SH-SY5Y (cell line): ENCODE measurements at regions not wholly inside any gene's neighbourhood (a gene's known extent, or its start where the extent isn't known, plus 50 kb on each side); places are given as distances from the start of the nearest gene placed in this dataset.

Experiments used
- GATA2 ChIP-seq: IDR thresholded peaks from 2 replicates; pipeline ENCODE4 v1.6.1; 2011; ENCODE audit warnings: mild to moderate bottlenecking, low read depth, low read length
- GATA3 ChIP-seq: IDR thresholded peaks from 2 replicates; pipeline ENCODE4 v1.6.1; 2011; ENCODE audit warnings: low read depth, mild to moderate bottlenecking, low read length, moderate library complexity

DNA sequence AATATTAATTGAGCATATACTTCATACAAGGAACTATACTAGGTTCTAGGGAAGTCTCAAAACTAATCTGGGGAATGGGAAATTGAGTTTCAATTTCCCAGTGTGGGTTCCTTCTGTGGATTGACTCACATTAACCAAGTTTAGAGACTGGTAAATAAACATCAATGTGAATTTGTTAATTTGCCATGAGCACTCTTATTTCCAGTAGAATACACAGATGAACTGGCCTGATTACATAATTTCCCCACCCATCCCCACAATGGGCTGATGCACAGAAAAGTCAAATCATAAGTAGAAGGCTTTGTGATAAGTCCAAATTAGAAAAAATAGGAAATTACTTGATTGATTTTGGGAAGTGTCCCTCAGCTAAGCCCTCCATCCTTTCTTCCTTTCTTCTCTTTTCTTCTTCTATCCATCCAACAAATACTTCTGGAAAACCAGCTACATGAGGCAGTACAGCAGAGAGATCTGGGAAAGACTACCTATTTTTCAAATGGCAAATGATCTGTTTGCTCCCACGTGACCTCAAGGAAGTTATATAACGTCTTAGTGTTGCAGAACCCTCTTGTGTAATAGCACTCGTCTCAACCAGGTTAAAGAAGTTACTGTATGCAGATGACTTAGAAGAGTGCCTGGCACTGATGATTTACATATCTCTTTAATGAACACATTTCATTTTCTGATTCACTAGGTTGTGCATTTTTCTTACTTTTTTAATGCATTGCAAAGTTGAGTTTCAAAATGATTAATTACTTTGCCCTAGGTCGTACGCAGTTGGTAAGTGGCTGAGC, 312.3 kb downstream of the SV2B start:
- no peak for TF ChIP-seq GATA2
- TF ChIP-seq GATA3: no peak
